ENCODE measurements at regions not wholly inside any gene's neighbourhood (a gene's known extent, or its start where the extent isn't known, plus 50 kb on each side); places are given as distances from the start of the nearest gene placed in this dataset.

GRCh38 chr14:51552768-51553404 lies 98.8 kb upstream of the FRMD6 start (continued):
- TF ChIP-seq REST (IDR thresholded peaks at IDR 0.05; ENCODE audit: borderline replicate concordance) (no peak), EP300 (conservative IDR thresholded peaks at IDR 0.05; ENCODE audit: poor library complexity, severe bottlenecking) (no peak), TAF1 (IDR thresholded peaks at IDR 0.05; ENCODE audit: low read depth) (no peak), SMC3 (conservative IDR thresholded peaks at IDR 0.05; ENCODE audit: poor library complexity) (no peak)

- H3K27me3 ChIP-seq (ENCODE audit: insufficient read depth, low read depth, low read length): no peaks in the 10 kb centered on the region
- H3K4me3 ChIP-seq (ENCODE audit: low read length): no peak overlapping the region
- no peaks in the 10 kb centered on the region for H3K9me3 ChIP-seq (ENCODE audit: low read length)
- H3K9ac ChIP-seq (ENCODE audit: low read length): no peak overlapping the region
- no peak for TF ChIP-seq POLR2AphosphoS5 (IDR thresholded peaks at IDR 0.05)
- TF ChIP-seq CTCF (IDR thresholded peaks at IDR 0.05; ENCODE audit: poor library complexity, severe bottlenecking): no peak
- no peak for TF ChIP-seq MXI1 (conservative IDR thresholded peaks at IDR 0.05; ENCODE audit: poor library complexity, severe bottlenecking)
- no peak for TF ChIP-seq RAD21 (conservative IDR thresholded peaks at IDR 0.05)
- no peak for TF ChIP-seq EZH2 (IDR thresholded peaks at IDR 0.05; ENCODE audit: borderline replicate concordance, insufficient read depth, low read length, poor library complexity, severe bottlenecking)
- TF ChIP-seq EP300 (conservative IDR thresholded peaks at IDR 0.05; ENCODE audit: poor library complexity, severe bottlenecking): no peak
- TF ChIP-seq TAF1 (IDR thresholded peaks at IDR 0.05; ENCODE audit: low read depth): no peak
- TF ChIP-seq SMC3 (conservative IDR thresholded peaks at IDR 0.05; ENCODE audit: poor library complexity): no peak
- TF ChIP-seq REST (IDR thresholded peaks at IDR 0.05; ENCODE audit: borderline replicate concordance): no peak
- no peak overlapping the region for H3K4me2 ChIP-seq (ENCODE audit: low read length)
- no peaks in the 10 kb centered on the region for H3K9me2 ChIP-seq (ENCODE audit: insufficient read depth, low read length)
- H2AFZ ChIP-seq (ENCODE audit: low read depth, low read length): no peak overlapping the region
- no peak overlapping the region for H3K27ac ChIP-seq (ENCODE audit: low read length)
- no peaks in the 10 kb centered on the region for H3K79me2 ChIP-seq (replicated peaks; ENCODE audit: insufficient read depth, low read length)
- H3K36me3 ChIP-seq (ENCODE audit: insufficient read depth, low read length): no peaks in the 10 kb centered on the region
- H4K20me1 ChIP-seq (ENCODE audit: insufficient read depth): no peaks in the 10 kb centered on the region
- no peaks in the 10 kb centered on the region for H3F3A ChIP-seq (ENCODE audit: insufficient read depth, low read length, poor library complexity, severe bottlenecking)
Observed at GRCh38 chr14:51554339-51554920, 97.3 kb upstream of the FRMD6 start.
